H1 (cell line): ENCODE measurements at regions not wholly inside any gene's neighbourhood (a gene's known extent, or its start where the extent isn't known, plus 50 kb on each side); places are given as distances from the start of the nearest gene placed in this dataset.

Source experiments
- CTCF ChIA-PET: fragments of 300-600 bp; sonication (Branson Sonifier 250); formaldehyde crosslinking; loops from one replicate; lab custom pipeline; 2021; ENCODE audit not compliant: partially characterized antibody; lab: Charles Lee
- POLR2A ChIA-PET: fragments of 300-600 bp; sonication (Branson Sonifier 250); formaldehyde crosslinking; loops from one replicate; lab custom pipeline; 2021; ENCODE audit warnings: inconsistent platforms; ENCODE audit not compliant: partially characterized antibody; lab: Charles Lee
- DNase-seq, 2 experiments: peaks; one replicate each; pipeline versions ENCODE4 v3.0.0 to v3.0.0-alpha.2; 2010 to 2022; ENCODE audit warnings: low spot score in 2 of 2, low read depth in 1 of 2, mixed read lengths in 1 of 2
- FAIRE-seq: peaks from 2 replicates; lab custom pipeline; 2011; peaks lifted over from hg19 to GRCh38; lab: Jason Lieb, UNC
- H2AFZ ChIP-seq: 2 replicates; pipeline ENCODE4 v1.8.1; 2012; ENCODE audit warnings: low read length, inconsistent platforms
- H2AK5ac ChIP-seq: 2 replicates; pipeline ENCODE4 v1.6.1; 2013; ENCODE audit warnings: low read depth, low read length
- H2BK120ac ChIP-seq: replicated peaks from 2 replicates; pipeline ENCODE3; 2013; ENCODE audit warnings: low read depth, low read length, inconsistent platforms
- H2BK12ac ChIP-seq: 2 replicates; pipeline ENCODE4 v1.6.1; 2013; ENCODE audit warnings: low read depth, low read length
- H2BK15ac ChIP-seq: 2 replicates; pipeline ENCODE4 v1.6.1; 2013; ENCODE audit warnings: low read length
- H2BK20ac ChIP-seq: 2 replicates; pipeline ENCODE4 v1.6.1; 2013; ENCODE audit warnings: low read length
- H2BK5ac ChIP-seq: 2 replicates; pipeline ENCODE4 v1.6.1; 2013; ENCODE audit warnings: low read depth, low read length
- H3K14ac ChIP-seq: 2 replicates; pipeline ENCODE4 v1.6.1; 2013; ENCODE audit warnings: inconsistent platforms; ENCODE audit not compliant: insufficient read length
- H3K18ac ChIP-seq: 2 replicates; pipeline ENCODE4 v1.6.1; 2013; ENCODE audit warnings: low read length; ENCODE audit errors: extremely low read depth
- H3K23ac ChIP-seq: 2 replicates; pipeline ENCODE4 v1.6.1; 2013; ENCODE audit warnings: inconsistent platforms; ENCODE audit not compliant: insufficient read length
- H3K23me2 ChIP-seq: 2 replicates; pipeline ENCODE4 v1.6.1; 2013; ENCODE audit warnings: low read depth, low read length
- H3K27ac ChIP-seq: 2 replicates; pipeline ENCODE4 v1.6.1; 2011; ENCODE audit warnings: low read depth, low read length, inconsistent platforms
- H3K27me3 ChIP-seq, 4 experiments: replicated peaks in 1 of 4; 1 replicate in 1 of 4; 2 replicates in 3 of 4; pipeline versions ENCODE4 v1.6.1 to v1.8.1; 2011 to 2013; ENCODE audit warnings: low read length in 3 of 4, mild to moderate bottlenecking in 3 of 4, inconsistent platforms in 2 of 4, mixed read lengths in 2 of 4, moderate library complexity in 1 of 4; ENCODE audit not compliant: control insufficient read depth in 3 of 4, insufficient read depth in 3 of 4; ENCODE audit errors: extremely low read depth in 1 of 4
- H3K36me3 ChIP-seq, 4 experiments: 2 replicates each; pipeline versions ENCODE4 v1.6.1 to v1.8.1; 2011 to 2013; ENCODE audit warnings: mild to moderate bottlenecking in 4 of 4, low read length in 3 of 4, moderate library complexity in 2 of 4, control low read depth in 1 of 4, inconsistent platforms in 1 of 4; ENCODE audit not compliant: insufficient read depth in 4 of 4, control insufficient read depth in 2 of 4
- H3K4ac ChIP-seq: replicated peaks from 2 replicates; pipeline ENCODE3; 2013; ENCODE audit warnings: low read length, low read depth, mixed read lengths, inconsistent platforms; ENCODE audit not compliant: insufficient read length
- H3K4me1 ChIP-seq, 4 experiments: replicated peaks in 1 of 4; 1 replicate in 1 of 4; 2 replicates in 3 of 4; pipeline versions ENCODE4 v1.6.1 to v1.8.1; 2011 to 2013; ENCODE audit warnings: low read length in 3 of 4, inconsistent platforms in 2 of 4, mixed read lengths in 1 of 4; ENCODE audit not compliant: insufficient read depth in 4 of 4, control insufficient read depth in 3 of 4
- H3K4me2 ChIP-seq, 2 experiments: 2 replicates each; pipeline versions ENCODE4 v1.6.1 to v1.8.1; 2011 to 2013; ENCODE audit warnings: low read depth in 2 of 2, low read length in 2 of 2, control low read depth in 1 of 2, inconsistent platforms in 1 of 2, mild to moderate bottlenecking in 1 of 2; ENCODE audit not compliant: insufficient read depth in 1 of 2
- H3K4me3 ChIP-seq, 4 experiments: fragments of 200-600, 300-600 bp in 1 of 4; sonication (generic), shearing (Covaris generic), sonication (Bioruptor Twin) in 1 of 4; 2 replicates each; pipeline versions ENCODE4 v1.5.1 to v1.8.1; 2011 to 2016; ENCODE audit warnings: low read length in 4 of 4, low read depth in 3 of 4, control low read depth in 2 of 4, inconsistent platforms in 2 of 4, mild to moderate bottlenecking in 2 of 4, mixed read lengths in 1 of 4, moderate library complexity in 1 of 4; ENCODE audit not compliant: insufficient read depth in 2 of 4; ENCODE audit errors: extremely low read depth in 1 of 4
- H3K56ac ChIP-seq: replicated peaks from 2 replicates; pipeline ENCODE3; 2013; ENCODE audit warnings: low read depth, mild to moderate bottlenecking, mixed read lengths, low read length, inconsistent platforms; ENCODE audit not compliant: insufficient read length
- H3K79me1 ChIP-seq: 2 replicates; pipeline ENCODE4 v1.6.1; 2013; ENCODE audit warnings: low read depth, low read length, control low read depth
- H3K79me2 ChIP-seq, 2 experiments: 2 replicates each; pipeline versions ENCODE4 v1.6.1 to v1.8.1; 2012 to 2013; ENCODE audit warnings: low read length in 2 of 2, mild to moderate bottlenecking in 2 of 2, inconsistent platforms in 1 of 2; ENCODE audit not compliant: insufficient read depth in 2 of 2, control insufficient read depth in 1 of 2
- H3K9ac ChIP-seq, 4 experiments: replicated peaks in 1 of 4; 1 replicate in 1 of 4; 2 replicates in 3 of 4; pipeline versions ENCODE4 v1.6.1 to v1.8.1; 2011 to 2013; ENCODE audit warnings: low read depth in 3 of 4, low read length in 3 of 4, control low read depth in 2 of 4, mild to moderate bottlenecking in 2 of 4, moderate library complexity in 2 of 4, inconsistent platforms in 1 of 4; ENCODE audit errors: extremely low read depth in 1 of 4
- H3K9me3 ChIP-seq, 2 experiments: 2 replicates each; pipeline versions ENCODE4 v1.6.1 to v1.8.1; 2012 to 2013; ENCODE audit warnings: mild to moderate bottlenecking in 2 of 2, moderate library complexity in 2 of 2, control low read depth in 1 of 2, inconsistent platforms in 1 of 2, low read depth in 1 of 2, low read length in 1 of 2, mixed read lengths in 1 of 2; ENCODE audit not compliant: insufficient read depth in 2 of 2
- H4K20me1 ChIP-seq, 2 experiments: replicated peaks in 1 of 2; 2 replicates each; pipeline versions ENCODE3 to v1.8.1; 2011 to 2013; ENCODE audit warnings: inconsistent platforms in 2 of 2, low read length in 2 of 2, mild to moderate bottlenecking in 1 of 2; ENCODE audit not compliant: insufficient read depth in 2 of 2, control insufficient read depth in 1 of 2
- H4K5ac ChIP-seq: 2 replicates; pipeline ENCODE4 v1.6.1; 2013; ENCODE audit warnings: low read length, low read depth, mixed read lengths, inconsistent platforms; ENCODE audit not compliant: insufficient read length
- H4K8ac ChIP-seq: 2 replicates; pipeline ENCODE4 v1.8.0; 2013; ENCODE audit warnings: mild to moderate bottlenecking, moderate library complexity, low read length, inconsistent platforms; ENCODE audit not compliant: insufficient read depth; ENCODE audit errors: extremely low read depth
- H4K91ac ChIP-seq: replicated peaks from 2 replicates; pipeline ENCODE3; 2013; ENCODE audit warnings: low read length, mixed read lengths, inconsistent platforms; ENCODE audit not compliant: insufficient read length
- BCL11A ChIP-seq, 2 experiments: IDR thresholded peaks; one replicate each; pipeline ENCODE4 v1.6.1; 2011; ENCODE audit warnings: low read depth in 2 of 2, low read length in 2 of 2, mild to moderate bottlenecking in 2 of 2
- CHD1 ChIP-seq: IDR thresholded peaks from 2 replicates; pipeline ENCODE4 v1.6.1; 2012; ENCODE audit warnings: low read depth, low read length, improper control_type of control experiment
- HDAC6 ChIP-seq: IDR thresholded peaks from one replicate; pipeline ENCODE4 v1.7.1; 2012; ENCODE audit warnings: low read depth, mild to moderate bottlenecking, inconsistent platforms, low read length, moderate library complexity
- POU5F1 ChIP-seq: IDR thresholded peaks from 2 replicates; pipeline ENCODE4 v1.6.1; 2011; ENCODE audit warnings: low read depth, mild to moderate bottlenecking, low read length, moderate library complexity
- SRF ChIP-seq: IDR thresholded peaks from 2 replicates; pipeline ENCODE4 v1.6.1; 2011; ENCODE audit warnings: mild to moderate bottlenecking, low read depth, low read length, moderate library complexity
- SUZ12 ChIP-seq: fragments of 200-600 bp; sonication (generic); IDR thresholded peaks from 2 replicates; pipeline ENCODE4 v1.6.1; 2012; ENCODE audit warnings: mild to moderate bottlenecking, inconsistent platforms, low read length, moderate library complexity, mixed read lengths
- WGBS, 2 experiments: shearing (Covaris generic) in 1 of 2; methylation state at CpG; one replicate each; pipeline versions ENCODE4 v1.1.6 to v1.1.7; 2013 to 2015; ENCODE audit warnings: low lambda C conversion rate in 2 of 2, mixed read lengths in 2 of 2, inconsistent platforms in 1 of 2, low coverage in 1 of 2, missing lambda C conversion rate in 1 of 2; ENCODE audit not compliant: insufficient replicate concordance in 2 of 2, insufficient coverage in 1 of 2, insufficient read length in 1 of 2; ENCODE audit errors: extremely low coverage in 1 of 2, missing lambda C conversion rate in 1 of 2; 5-methylcytosine and 5-hydroxymethylcytosine counted together

DNA sequence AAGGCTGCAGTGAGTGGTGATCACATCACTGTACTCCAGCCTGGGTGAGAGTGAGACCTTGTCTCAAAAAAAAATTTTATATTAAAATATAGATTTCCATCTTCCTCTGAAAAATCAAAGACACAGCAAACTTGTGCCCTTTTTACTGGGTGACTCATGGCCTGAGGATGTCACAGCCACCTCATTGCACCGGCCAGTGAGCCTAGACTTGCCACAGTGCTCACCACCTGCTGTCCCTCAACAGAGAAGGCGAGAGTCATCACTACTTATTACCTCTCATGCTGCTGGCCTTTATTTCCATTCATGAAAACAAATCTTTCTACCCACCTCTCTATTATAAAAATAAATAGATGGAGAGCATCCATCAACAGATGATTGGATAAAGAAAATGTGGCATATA is 295.8 kb downstream of the PREX1 start:
- H3K27me3 ChIP-seq, result no peaks in the 10 kb centered on the region; a peak in 1 of 7 replicates
- H3K18ac ChIP-seq, result no peak overlapping the region
- no peak overlapping the region for H2BK120ac ChIP-seq
- H3K4me1 ChIP-seq, result no peaks in the 10 kb centered on the region
- no peak overlapping the region for H3K23ac ChIP-seq
- no peaks in the 10 kb centered on the region for H3K36me3 ChIP-seq
- H3K4ac ChIP-seq, result no peak overlapping the region
- DNase-seq (no peak), FAIRE-seq (no peak)
- H3K4me3 ChIP-seq, result no peak overlapping the region
- H2BK20ac ChIP-seq, result no peak overlapping the region
- H2BK12ac ChIP-seq, result no peak overlapping the region
- H3K9ac ChIP-seq, result no peak overlapping the region
- H3K14ac ChIP-seq, result no peak overlapping the region
- H3K27ac ChIP-seq, result no peak overlapping the region
- 94% methylated on average over 2 of the region's 2 CpGs; no CpG with 5 or more reads in 1 of the 2 experiments for WGBS, 2 experiments
- H2AFZ ChIP-seq, result no peak overlapping the region
- H2BK15ac ChIP-seq, result no peak overlapping the region
- no peaks in the 10 kb centered on the region for H4K20me1 ChIP-seq
- H4K5ac ChIP-seq, result no peak overlapping the region
- H3K79me1 ChIP-seq, result no peaks in the 10 kb centered on the region
- TF ChIP-seq SUZ12 (no peak), SRF (no peak), HDAC6 (no peak), POU5F1 (no peak), CHD1 (no peak), BCL11A (IDR thresholded peaks at IDR 0.05; ENCODE audit: low read depth in 2 of 2, low read length in 2 of 2) (no peak)
- POLR2A ChIA-PET, result no interaction called here
- no peaks in the 10 kb centered on the region for H3K79me2 ChIP-seq
- H2BK5ac ChIP-seq, result no peak overlapping the region
- H2AK5ac ChIP-seq, result no peak overlapping the region
- no peak overlapping the region for H3K4me2 ChIP-seq
- no peak overlapping the region for H4K91ac ChIP-seq
- CTCF ChIA-PET, result no interaction called here
- H3K56ac ChIP-seq, result no peak overlapping the region
- no peaks in the 10 kb centered on the region for H3K9me3 ChIP-seq
- no peaks in the 10 kb centered on the region for H3K23me2 ChIP-seq
- H4K8ac ChIP-seq, result no peak overlapping the region
